Mammary epithelial cell (primary cell): ENCODE measurements at regions not wholly inside any gene's neighbourhood (a gene's known extent, or its start where the extent isn't known, plus 50 kb on each side); places are given as distances from the start of the nearest gene placed in this dataset.

Source experiments
- EZH2 ChIP-seq: IDR thresholded peaks from 2 replicates; pipeline ENCODE4 v1.6.1; 2012; ENCODE audit warnings: low read length, inconsistent platforms, borderline replicate concordance
- TF ChIP-seq, protein P1 (sequence below), 2 donors: IDR thresholded peaks in 1 of 2; conservative IDR thresholded peaks in 1 of 2; 2 replicates each; pipeline ENCODE4 v1.5.1; 2011 to 2012; ENCODE audit warnings: inconsistent platforms in 2 of 2, low read length in 2 of 2, mild to moderate bottlenecking in 2 of 2, control low read depth in 1 of 2, low read depth in 1 of 2; ENCODE audit not compliant: insufficient read depth in 1 of 2; ENCODE audit errors: extremely low read depth in 1 of 2

DNA sequence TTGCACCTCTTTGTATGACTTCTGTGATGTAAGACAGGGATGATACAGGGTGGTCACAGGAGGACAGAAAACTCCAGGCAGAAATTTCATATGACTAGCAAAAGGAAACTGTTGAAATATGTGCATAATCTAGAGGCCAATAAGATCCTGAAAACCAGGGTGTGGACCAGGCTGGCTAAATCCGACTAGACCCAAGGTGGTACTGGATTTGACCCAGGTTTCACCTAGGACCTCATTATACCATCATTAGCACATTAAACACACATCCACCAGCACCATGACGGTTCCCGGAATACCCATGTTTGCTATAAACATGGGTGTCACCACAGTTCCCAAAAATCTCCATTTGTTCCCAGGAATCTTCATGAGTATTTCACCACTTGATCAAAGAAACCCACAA lies 517.1 kb downstream of the ZNF608 start:
- TF ChIP-seq, protein P1, sequence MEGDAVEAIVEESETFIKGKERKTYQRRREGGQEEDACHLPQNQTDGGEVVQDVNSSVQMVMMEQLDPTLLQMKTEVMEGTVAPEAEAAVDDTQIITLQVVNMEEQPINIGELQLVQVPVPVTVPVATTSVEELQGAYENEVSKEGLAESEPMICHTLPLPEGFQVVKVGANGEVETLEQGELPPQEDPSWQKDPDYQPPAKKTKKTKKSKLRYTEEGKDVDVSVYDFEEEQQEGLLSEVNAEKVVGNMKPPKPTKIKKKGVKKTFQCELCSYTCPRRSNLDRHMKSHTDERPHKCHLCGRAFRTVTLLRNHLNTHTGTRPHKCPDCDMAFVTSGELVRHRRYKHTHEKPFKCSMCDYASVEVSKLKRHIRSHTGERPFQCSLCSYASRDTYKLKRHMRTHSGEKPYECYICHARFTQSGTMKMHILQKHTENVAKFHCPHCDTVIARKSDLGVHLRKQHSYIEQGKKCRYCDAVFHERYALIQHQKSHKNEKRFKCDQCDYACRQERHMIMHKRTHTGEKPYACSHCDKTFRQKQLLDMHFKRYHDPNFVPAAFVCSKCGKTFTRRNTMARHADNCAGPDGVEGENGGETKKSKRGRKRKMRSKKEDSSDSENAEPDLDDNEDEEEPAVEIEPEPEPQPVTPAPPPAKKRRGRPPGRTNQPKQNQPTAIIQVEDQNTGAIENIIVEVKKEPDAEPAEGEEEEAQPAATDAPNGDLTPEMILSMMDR (conservative IDR thresholded peaks at IDR 0.05 in 1 of 2, IDR thresholded peaks at IDR 0.05 in 1 of 2; ENCODE audit: extremely low read depth in 1 of 2, insufficient read depth in 1 of 2, low read depth in 1 of 2, low read length in 2 of 2) = no peak
- no peak for TF ChIP-seq EZH2
